Fibroblast of lung (primary cell): ENCODE measurements at regions not wholly inside any gene's neighbourhood (a gene's known extent, or its start where the extent isn't known, plus 50 kb on each side); places are given as distances from the start of the nearest gene placed in this dataset.

ENCODE experiments used
- EZH2 ChIP-seq: IDR thresholded peaks from 2 replicates; pipeline ENCODE4 v1.5.1; 2012; ENCODE audit warnings: low read length, control low read depth, mild to moderate bottlenecking; ENCODE audit errors: missing control alignments
- TF ChIP-seq, protein P1 (sequence below), 2 donors: IDR thresholded peaks in 1 of 2; conservative IDR thresholded peaks in 1 of 2; 1 replicate in 1 of 2; 2 replicates in 1 of 2; pipeline ENCODE4 v1.5.1; 2011 to 2012; ENCODE audit warnings: low read length in 2 of 2, control low read depth in 1 of 2, inconsistent platforms in 1 of 2, low read depth in 1 of 2, mild to moderate bottlenecking in 1 of 2

GRCh38 chr14:71675900-71676287, 256.3 kb upstream of the RGS6 start:
- TF ChIP-seq, protein P1, sequence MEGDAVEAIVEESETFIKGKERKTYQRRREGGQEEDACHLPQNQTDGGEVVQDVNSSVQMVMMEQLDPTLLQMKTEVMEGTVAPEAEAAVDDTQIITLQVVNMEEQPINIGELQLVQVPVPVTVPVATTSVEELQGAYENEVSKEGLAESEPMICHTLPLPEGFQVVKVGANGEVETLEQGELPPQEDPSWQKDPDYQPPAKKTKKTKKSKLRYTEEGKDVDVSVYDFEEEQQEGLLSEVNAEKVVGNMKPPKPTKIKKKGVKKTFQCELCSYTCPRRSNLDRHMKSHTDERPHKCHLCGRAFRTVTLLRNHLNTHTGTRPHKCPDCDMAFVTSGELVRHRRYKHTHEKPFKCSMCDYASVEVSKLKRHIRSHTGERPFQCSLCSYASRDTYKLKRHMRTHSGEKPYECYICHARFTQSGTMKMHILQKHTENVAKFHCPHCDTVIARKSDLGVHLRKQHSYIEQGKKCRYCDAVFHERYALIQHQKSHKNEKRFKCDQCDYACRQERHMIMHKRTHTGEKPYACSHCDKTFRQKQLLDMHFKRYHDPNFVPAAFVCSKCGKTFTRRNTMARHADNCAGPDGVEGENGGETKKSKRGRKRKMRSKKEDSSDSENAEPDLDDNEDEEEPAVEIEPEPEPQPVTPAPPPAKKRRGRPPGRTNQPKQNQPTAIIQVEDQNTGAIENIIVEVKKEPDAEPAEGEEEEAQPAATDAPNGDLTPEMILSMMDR (conservative IDR thresholded peaks at IDR 0.05 in 1 of 2, IDR thresholded peaks at IDR 0.05 in 1 of 2; ENCODE audit: low read depth in 1 of 2, low read length in 2 of 2), result no peak
- no peak for TF ChIP-seq EZH2
